ENCODE measurements at regions not wholly inside any gene's neighbourhood (a gene's known extent, or its start where the extent isn't known, plus 50 kb on each side); places are given as distances from the start of the nearest gene placed in this dataset.

GRCh38 chr15:88707771-88708654 lies 69.2 kb downstream of the ISG20 start:
- TF ChIP-seq POLR2A (IDR thresholded peaks at IDR 0.05) = no peak
- no peak for TF ChIP-seq EP300 (IDR thresholded peaks at IDR 0.05)
- TF ChIP-seq, protein P1, sequence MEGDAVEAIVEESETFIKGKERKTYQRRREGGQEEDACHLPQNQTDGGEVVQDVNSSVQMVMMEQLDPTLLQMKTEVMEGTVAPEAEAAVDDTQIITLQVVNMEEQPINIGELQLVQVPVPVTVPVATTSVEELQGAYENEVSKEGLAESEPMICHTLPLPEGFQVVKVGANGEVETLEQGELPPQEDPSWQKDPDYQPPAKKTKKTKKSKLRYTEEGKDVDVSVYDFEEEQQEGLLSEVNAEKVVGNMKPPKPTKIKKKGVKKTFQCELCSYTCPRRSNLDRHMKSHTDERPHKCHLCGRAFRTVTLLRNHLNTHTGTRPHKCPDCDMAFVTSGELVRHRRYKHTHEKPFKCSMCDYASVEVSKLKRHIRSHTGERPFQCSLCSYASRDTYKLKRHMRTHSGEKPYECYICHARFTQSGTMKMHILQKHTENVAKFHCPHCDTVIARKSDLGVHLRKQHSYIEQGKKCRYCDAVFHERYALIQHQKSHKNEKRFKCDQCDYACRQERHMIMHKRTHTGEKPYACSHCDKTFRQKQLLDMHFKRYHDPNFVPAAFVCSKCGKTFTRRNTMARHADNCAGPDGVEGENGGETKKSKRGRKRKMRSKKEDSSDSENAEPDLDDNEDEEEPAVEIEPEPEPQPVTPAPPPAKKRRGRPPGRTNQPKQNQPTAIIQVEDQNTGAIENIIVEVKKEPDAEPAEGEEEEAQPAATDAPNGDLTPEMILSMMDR (IDR thresholded peaks at IDR 0.05) = no peak
- H3K4me3 ChIP-seq = no peak overlapping the region
- H3K9me3 ChIP-seq = no peaks in the 10 kb centered on the region
- no peaks in the 10 kb centered on the region for H3K27me3 ChIP-seq
- 53 to 62% methylated on average over 7 to 8 of the region's 8 CpGs for WGBS, 2 donors
- H3K27ac ChIP-seq = no peak overlapping the region
- no peaks in the 10 kb centered on the region for H3K36me3 ChIP-seq
- H3K4me1 ChIP-seq = peaks cover 0 to 17% (median 5%) of the 10 kb centered on the region in 4 donors
- no peak for DNase-seq (ENCODE audit: low spot score in 2 of 2)

DNA sequence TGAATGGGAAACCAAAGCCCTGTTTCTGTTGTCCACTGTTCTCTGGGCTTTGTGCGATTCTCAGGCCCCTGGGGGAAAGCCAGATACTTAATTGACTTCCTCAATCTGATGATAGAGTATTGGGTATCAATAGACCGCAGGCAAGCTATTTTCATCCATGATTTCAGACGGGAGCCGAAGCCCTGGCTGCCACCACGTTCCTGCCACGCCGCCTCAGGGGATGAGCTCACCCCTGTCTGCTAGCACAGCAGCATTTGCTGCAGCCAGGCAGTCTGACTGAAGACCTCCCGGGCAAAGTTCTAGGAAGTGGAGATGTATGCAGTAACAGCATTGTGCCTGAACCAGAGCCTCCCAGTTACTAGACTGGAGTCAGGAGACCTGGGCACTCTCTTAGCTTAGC lies 69.8 kb downstream of the ISG20 start:
- WGBS, 2 donors = 43 to 59% methylated on average over 8 of the region's 8 CpGs
- peak overlapping the region in 1 of 4 donors; percentile 3 for H3K27ac ChIP-seq

GRCh38 chr15:88710027-88710715 lies 71.4 kb downstream of the ISG20 start:
- H3K27me3 ChIP-seq = no peaks in the 10 kb centered on the region
- DNase-seq (ENCODE audit: low spot score in 2 of 2) = no peak
- TF ChIP-seq EP300 (IDR thresholded peaks at IDR 0.05) (no peak), POLR2A (IDR thresholded peaks at IDR 0.05) (no peak)
- TF ChIP-seq, protein P1 (IDR thresholded peaks at IDR 0.05) = no peak
- H3K4me1 ChIP-seq = peaks cover 0 to 12% (median 2%) of the 10 kb centered on the region in 4 donors
- no peaks in the 10 kb centered on the region for H3K36me3 ChIP-seq
- 69 to 72% methylated on average over 10 of the region's 10 CpGs for WGBS, 2 donors
- no peak overlapping the region for H3K4me3 ChIP-seq
- H3K27ac ChIP-seq = no peak overlapping the region
- H3K9me3 ChIP-seq = no peaks in the 10 kb centered on the region

More for the DNA sequence above, 69.8 kb downstream of the ISG20 start:
- Histone ChIP-seq H3K36me3 (no peaks in the 10 kb centered on the region), H3K9me3 (no peaks in the 10 kb centered on the region), H3K4me1 (peaks cover 0 to 17% (median 5%) of the 10 kb centered on the region in 4 donors), H3K4me3 (no peak overlapping the region), H3K27me3 (no peaks in the 10 kb centered on the region)
- no peak for TF ChIP-seq POLR2A (IDR thresholded peaks at IDR 0.05)
- TF ChIP-seq EP300 (IDR thresholded peaks at IDR 0.05) = no peak
- TF ChIP-seq, protein P1 (IDR thresholded peaks at IDR 0.05) = no peak
- DNase-seq (ENCODE audit: low spot score in 2 of 2) = no peak

GRCh38 chr15:88711806-88712205 lies 73.0 kb downstream of the ISG20 start:
- H3K9me3 ChIP-seq = no peaks in the 10 kb centered on the region
- H3K27me3 ChIP-seq = no peaks in the 10 kb centered on the region
- 67 to 68% methylated on average over 4 of the region's 4 CpGs for WGBS, 2 donors
- H3K4me3 ChIP-seq = no peak overlapping the region
- peaks cover 0 to 5% (median 0%) of the 10 kb centered on the region in 4 donors for H3K4me1 ChIP-seq
- H3K27ac ChIP-seq = no peak overlapping the region
- no peak for DNase-seq (ENCODE audit: low spot score in 2 of 2)
- TF ChIP-seq EP300 (IDR thresholded peaks at IDR 0.05) (no peak), POLR2A (IDR thresholded peaks at IDR 0.05) (no peak)
- TF ChIP-seq, protein P1 (IDR thresholded peaks at IDR 0.05) = no peak
- no peaks in the 10 kb centered on the region for H3K36me3 ChIP-seq

All from tibial nerve (tissue), 4 donors.